Activated naive CD4-positive, alpha-beta T cell treated with anti-CD3 and anti-CD28 coated beads, Interleukin-2, amount 50 U/mL, for 24 hours (primary cell): ENCODE measurements at regions not wholly inside any gene's neighbourhood (a gene's known extent, or its start where the extent isn't known, plus 50 kb on each side); places are given as distances from the start of the nearest gene placed in this dataset.
"Not testable (repeated sequence)": the region's sequence is repeated elsewhere in the genome, so short reads cannot be mapped to it uniquely, and the experiment has no call there.

Experiments used
- H3K27ac Mint-ChIP-seq: one replicate; pipeline ENCODE4 v1.8.0; 2021; ENCODE audit warnings: mild to moderate bottlenecking, mixed read lengths
- H3K27me3 Mint-ChIP-seq: one replicate; pipeline ENCODE4 v1.8.0; 2021; ENCODE audit warnings: mixed read lengths
- H3K36me3 Mint-ChIP-seq: one replicate; pipeline ENCODE4 v1.8.0; 2021; ENCODE audit warnings: mixed read lengths
- H3K4me1 Mint-ChIP-seq: one replicate; pipeline ENCODE4 v1.8.0; 2021; ENCODE audit warnings: mixed read lengths
- H3K4me3 Mint-ChIP-seq: one replicate; pipeline ENCODE4 v1.8.0; 2021; ENCODE audit warnings: mild to moderate bottlenecking, mixed read lengths
- H3K9me3 Mint-ChIP-seq: one replicate; pipeline ENCODE4 v1.8.0; 2021; ENCODE audit warnings: mixed read lengths

DNA sequence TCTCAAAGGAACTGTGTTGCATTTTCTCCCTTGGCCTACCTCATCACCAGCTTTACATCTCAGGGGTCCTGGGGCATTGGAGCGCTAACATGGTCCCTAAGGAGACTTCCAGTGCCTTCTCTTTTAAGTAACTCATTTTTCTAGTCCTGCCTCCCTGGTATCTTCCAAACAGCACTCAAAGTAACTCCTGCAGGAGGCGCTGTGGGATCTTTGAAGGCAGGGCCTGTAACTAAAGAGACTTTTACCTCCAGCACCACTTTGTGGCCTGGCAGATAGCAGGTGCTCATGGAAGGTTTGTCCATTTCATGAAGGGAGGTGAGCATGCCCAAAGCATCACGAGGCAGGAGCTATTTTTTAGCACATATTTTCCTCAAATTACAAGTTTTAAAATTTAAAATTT is 411.0 kb upstream of the GYPC start:
- Mint-ChIP-seq H3K4me3 (no peak overlapping the region), H3K4me1 (no peaks in the 10 kb centered on the region), H3K9me3 (no peaks in the 10 kb centered on the region), H3K27ac (no peak overlapping the region), H3K36me3 (no peaks in the 10 kb centered on the region), H3K27me3 (no peaks in the 10 kb centered on the region)

DNA sequence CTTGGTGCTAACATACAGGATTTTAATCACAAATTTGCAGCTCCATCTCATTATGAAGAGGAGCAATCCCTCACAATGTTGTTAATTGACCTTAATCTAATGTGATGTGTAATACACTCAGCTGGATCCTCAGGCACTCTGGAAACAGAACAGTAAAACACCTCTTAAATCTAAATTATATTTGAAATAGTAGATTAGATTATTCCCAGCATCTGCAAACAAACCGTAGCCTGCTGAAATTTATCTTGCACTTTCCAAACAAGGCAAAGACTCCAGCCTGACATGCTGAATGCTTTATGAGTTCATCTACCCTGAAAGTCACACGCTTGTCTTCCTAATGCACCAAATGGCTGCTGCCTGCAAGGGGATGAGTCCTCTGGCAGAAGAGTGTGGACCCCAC is 402.3 kb upstream of the GYPC start:
- Mint-ChIP-seq H3K4me3 (no peak overlapping the region), H3K27me3 (peaks cover 2% of the 10 kb centered on the region), H3K4me1 (no peaks in the 10 kb centered on the region), H3K36me3 (no peaks in the 10 kb centered on the region), H3K27ac (no peak overlapping the region), H3K9me3 (no peaks in the 10 kb centered on the region)

DNA sequence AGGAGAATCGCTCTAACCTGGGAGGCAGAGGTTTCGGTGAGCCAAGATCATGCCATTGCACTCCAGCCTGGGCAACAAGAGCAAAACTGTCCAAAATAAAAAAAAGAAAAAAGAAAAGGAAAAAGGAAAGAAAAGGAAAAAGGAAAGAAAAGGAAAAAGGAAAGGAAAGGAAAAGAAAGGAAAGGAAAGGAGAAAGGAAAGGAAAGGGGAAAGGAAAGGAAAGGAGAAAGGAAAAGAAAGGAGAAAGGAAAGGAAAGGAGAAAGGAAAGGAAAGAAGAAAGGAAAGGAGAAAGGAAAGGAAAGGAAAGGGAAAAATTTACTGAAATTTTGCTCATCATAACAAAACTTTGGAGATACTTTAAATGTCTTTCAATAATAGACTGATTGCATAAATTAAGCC is 391.3 kb upstream of the GYPC start:
- Mint-ChIP-seq H3K4me1 (no peaks in the 10 kb centered on the region), H3K9me3 (no peaks in the 10 kb centered on the region), H3K27me3 (peaks cover 13% of the 10 kb centered on the region), H3K27ac (no peak overlapping the region), H3K36me3 (no peaks in the 10 kb centered on the region), H3K4me3 (no peak overlapping the region)

DNA sequence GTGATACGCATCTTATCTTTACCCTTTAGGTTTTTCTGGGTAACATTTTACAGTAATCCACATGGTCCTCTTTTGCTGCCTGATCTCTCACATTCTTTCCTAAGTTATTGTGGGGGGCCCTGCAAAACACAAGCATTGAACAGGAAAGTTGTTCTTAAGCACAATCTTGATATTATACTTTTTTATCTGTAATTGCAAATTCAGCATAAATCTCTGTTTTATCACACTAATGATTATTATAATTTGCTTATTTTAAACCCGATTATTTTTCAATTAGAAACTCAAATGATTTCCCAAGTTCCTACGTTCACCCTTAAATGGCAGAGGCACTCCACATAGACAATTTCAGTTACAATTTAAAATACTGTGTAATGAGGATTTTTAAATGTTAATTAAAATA is 386.0 kb upstream of the GYPC start:
- Mint-ChIP-seq H3K27ac (no peak overlapping the region), H3K36me3 (no peaks in the 10 kb centered on the region), H3K9me3 (no peaks in the 10 kb centered on the region), H3K27me3 (peaks cover 2% of the 10 kb centered on the region), H3K4me3 (no peak overlapping the region), H3K4me1 (no peaks in the 10 kb centered on the region)

DNA sequence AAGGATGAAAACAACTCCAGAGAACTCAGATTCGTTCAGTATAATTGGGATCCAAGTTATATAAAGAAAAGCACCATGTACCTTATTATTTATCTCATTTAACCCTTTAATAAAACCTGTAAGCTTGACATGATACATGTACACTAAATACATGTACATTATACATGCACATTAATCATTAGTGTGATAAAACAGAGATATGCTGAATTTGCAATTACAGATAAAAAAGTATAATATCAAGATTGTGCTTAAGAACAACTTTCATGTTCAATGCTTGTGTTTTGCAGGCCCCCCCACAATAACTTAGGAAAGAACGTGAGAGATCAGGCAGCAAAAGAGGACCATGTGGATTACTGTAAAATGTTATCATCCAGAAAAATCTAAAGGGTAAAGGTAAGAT is 385.4 kb upstream of the GYPC start:
- Mint-ChIP-seq H3K4me1 (no peaks in the 10 kb centered on the region), H3K4me3 (no peak overlapping the region), H3K27ac (no peak overlapping the region), H3K9me3 (no peaks in the 10 kb centered on the region), H3K27me3 (peaks cover 2% of the 10 kb centered on the region), H3K36me3 (no peaks in the 10 kb centered on the region)

DNA sequence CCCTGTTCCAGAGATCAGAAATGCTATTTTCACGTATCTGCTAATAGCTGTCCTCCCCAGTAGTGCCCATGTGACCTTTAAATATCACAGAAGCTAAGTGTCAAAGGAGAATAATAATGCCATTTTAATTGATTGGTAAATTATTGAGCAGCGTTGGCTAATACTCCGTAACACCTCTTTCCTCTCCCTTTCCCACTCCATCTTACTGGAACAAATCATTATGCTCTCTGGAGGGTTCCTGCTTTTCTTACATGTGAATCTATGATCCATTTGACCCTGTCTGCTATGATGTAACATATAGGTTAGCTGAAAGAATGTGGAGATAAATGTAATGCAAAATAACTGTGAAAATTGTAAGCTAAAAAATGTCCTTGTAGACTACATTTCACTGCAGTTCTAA is 383.6 kb upstream of the GYPC start:
- Mint-ChIP-seq H3K9me3 (no peaks in the 10 kb centered on the region), H3K4me3 (no peak overlapping the region), H3K27ac (no peak overlapping the region)

DNA sequence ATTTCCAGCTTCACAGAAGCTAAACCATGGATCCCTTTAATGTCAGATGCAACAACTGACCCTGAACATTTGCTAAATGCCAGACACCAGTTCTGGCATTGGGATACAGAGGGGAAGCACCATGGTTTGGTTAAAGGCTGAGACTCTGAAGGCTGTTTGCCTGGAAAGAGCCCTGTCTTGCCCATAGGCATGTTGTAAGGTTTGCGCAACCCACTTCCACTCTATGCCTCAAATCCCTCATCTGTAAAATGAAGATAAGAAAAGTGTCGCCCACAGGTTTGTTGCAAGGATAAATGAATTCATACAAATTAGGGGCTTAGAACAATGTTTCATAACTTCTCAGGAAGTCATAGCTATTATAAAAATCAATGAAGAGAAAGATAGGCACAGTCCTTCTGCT is 380.9 kb upstream of the GYPC start:
- Mint-ChIP-seq H3K27me3 (no peaks in the 10 kb centered on the region), H3K27ac (no peak overlapping the region), H3K36me3 (no peaks in the 10 kb centered on the region), H3K4me1 (no peaks in the 10 kb centered on the region), H3K9me3 (no peaks in the 10 kb centered on the region), H3K4me3 (no peak overlapping the region)

More for the DNA sequence above, 383.6 kb upstream of the GYPC start:
- no peaks in the 10 kb centered on the region for H3K4me1 Mint-ChIP-seq
- H3K36me3 Mint-ChIP-seq = no peaks in the 10 kb centered on the region
- H3K27me3 Mint-ChIP-seq = peaks cover 2% of the 10 kb centered on the region

DNA sequence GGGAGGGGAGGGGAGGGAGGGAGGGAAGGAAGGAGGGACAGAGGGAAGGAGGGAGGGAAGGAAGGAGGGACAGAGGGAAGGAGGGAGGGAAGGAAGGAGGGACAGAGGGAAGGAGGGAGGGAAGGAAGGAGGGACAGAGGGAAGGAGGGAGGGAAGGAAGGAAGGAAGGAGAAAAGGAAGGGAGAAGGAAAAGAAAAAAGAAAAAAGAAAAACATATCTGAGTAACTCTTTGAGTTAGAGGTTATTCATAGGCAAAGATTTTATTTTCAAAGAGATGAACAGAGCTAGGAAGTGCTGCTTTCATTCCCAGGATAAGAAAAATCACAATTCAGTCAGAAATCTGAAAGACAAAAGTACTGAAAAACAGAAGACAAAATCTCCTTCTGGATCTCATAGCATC is 379.7 kb upstream of the GYPC start:
- H3K27ac Mint-ChIP-seq, H3K9me3 Mint-ChIP-seq, H3K4me3 Mint-ChIP-seq, H3K4me1 Mint-ChIP-seq, H3K27me3 Mint-ChIP-seq, H3K36me3 Mint-ChIP-seq: not testable (repeated sequence)

DNA sequence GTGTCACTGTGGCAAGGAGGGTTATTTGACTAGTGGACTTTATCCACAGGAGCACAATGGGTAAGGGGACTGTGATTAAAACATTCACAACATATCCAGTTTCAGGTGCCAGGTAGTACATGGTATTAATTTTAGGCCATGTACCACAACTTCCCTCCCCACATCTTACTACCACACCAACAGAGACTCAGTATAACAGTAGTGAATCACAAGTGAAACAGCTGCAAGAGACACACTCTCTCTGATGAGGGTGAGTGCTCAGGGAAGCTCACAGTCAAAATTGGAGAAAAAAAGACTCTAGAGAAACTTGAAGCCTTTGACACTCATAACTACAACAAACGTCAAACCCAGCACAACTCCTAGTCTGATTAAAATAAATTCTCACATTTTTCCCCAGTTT is 367.6 kb upstream of the GYPC start:
- no peaks in the 10 kb centered on the region for H3K4me1 Mint-ChIP-seq
- H3K9me3 Mint-ChIP-seq = no peaks in the 10 kb centered on the region
- peaks cover 14% of the 10 kb centered on the region for H3K27me3 Mint-ChIP-seq
- H3K4me3 Mint-ChIP-seq = no peak overlapping the region
- H3K27ac Mint-ChIP-seq = no peak overlapping the region
- H3K36me3 Mint-ChIP-seq = no peaks in the 10 kb centered on the region

DNA sequence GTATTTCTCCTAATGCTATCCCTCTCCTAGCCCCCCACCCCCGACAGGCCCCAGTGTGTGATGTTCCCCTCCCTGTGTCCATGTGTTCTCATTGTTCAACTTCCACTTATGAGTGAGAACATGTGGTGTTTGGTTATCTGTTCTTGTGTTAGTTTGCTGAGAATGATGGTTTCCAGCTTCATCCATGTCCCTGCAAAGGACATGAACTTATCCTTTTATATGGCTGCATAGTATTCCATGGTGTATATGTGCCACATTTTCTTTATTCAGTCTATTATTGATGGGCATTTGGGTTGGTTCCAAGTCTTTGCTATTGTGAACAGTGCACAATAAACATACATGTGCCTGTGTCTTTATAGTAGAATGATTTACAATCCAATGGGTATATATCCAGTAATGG is 362.0 kb upstream of the GYPC start:
- not testable (repeated sequence) for H3K27ac Mint-ChIP-seq, H3K4me3 Mint-ChIP-seq, H3K9me3 Mint-ChIP-seq, H3K4me1 Mint-ChIP-seq, H3K27me3 Mint-ChIP-seq, H3K36me3 Mint-ChIP-seq

DNA sequence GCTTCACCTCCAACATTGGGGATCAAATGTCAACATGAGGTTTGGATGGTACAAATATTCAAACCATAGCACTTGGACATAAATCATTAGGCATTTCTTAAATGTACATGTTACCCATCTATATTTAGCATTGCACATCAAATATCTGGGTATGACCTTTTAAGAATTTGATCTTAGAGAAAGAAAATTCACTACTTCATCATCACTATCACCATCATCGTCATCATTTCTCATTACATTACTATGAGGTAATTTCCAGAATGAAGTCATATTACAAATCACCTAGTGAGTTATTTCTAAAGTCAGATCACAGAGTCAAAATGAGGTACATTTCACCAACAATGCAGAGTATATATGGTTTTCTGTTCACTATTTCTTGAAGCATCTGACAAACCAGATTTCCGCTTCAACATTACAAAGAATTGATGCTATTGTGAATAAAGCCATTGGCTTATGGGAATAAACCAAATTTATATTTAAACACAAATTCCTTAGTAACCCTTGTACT is 356.4 kb upstream of the GYPC start:
- Mint-ChIP-seq H3K4me3 (no peak overlapping the region), H3K9me3 (no peaks in the 10 kb centered on the region)

DNA sequence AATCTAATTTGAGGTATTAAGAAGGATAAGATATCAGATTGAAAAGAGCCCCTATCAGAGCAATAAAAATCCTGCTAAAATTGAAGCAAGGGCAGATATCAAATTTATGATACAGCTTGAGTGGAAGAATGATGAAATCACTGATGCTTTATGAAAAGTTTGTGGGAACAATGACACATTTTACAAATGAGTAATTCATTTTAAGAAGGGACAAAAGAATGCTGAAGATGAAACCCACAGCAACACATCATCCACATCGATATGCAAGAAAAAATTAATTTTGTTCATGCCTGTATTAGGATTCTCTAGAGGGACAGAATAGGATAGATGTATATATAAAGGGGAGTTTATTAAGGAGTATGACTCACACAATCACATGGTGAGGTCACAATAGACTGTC is 355.6 kb upstream of the GYPC start:
- peaks cover 1% of the 10 kb centered on the region for H3K27me3 Mint-ChIP-seq
- no peaks in the 10 kb centered on the region for H3K4me1 Mint-ChIP-seq
- H3K27ac Mint-ChIP-seq = no peak overlapping the region
- no peaks in the 10 kb centered on the region for H3K9me3 Mint-ChIP-seq
- no peaks in the 10 kb centered on the region for H3K36me3 Mint-ChIP-seq
- no peak overlapping the region for H3K4me3 Mint-ChIP-seq

More for the DNA sequence above, 356.4 kb upstream of the GYPC start:
- H3K4me1 Mint-ChIP-seq = no peaks in the 10 kb centered on the region
- H3K27me3 Mint-ChIP-seq = peaks cover 4% of the 10 kb centered on the region
- H3K36me3 Mint-ChIP-seq = no peaks in the 10 kb centered on the region
- H3K27ac Mint-ChIP-seq = no peak overlapping the region

DNA sequence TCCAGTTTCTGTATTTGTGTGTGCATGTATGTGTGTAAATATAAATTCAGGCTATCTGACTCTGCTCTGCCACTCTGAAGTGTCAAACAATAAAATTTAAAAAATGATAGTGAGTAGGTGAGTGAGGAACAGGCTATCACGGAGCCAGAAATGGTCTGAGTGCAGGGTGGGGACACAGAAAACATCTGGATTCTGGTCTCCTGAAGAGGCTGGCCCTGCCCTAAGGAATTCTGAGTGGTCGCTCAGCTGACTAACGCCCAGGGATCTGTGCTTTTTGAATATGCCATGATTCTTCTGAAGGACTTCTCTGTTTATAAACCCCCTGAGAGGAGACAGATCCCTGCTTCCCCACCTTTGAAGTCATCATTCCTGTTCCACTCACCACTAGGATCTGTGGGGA is 353.9 kb upstream of the GYPC start:
- no peaks in the 10 kb centered on the region for H3K4me1 Mint-ChIP-seq
- H3K36me3 Mint-ChIP-seq = no peaks in the 10 kb centered on the region
- H3K9me3 Mint-ChIP-seq = no peaks in the 10 kb centered on the region
- no peak overlapping the region for H3K27ac Mint-ChIP-seq
- no peak overlapping the region for H3K4me3 Mint-ChIP-seq
- peaks cover 1% of the 10 kb centered on the region for H3K27me3 Mint-ChIP-seq

DNA sequence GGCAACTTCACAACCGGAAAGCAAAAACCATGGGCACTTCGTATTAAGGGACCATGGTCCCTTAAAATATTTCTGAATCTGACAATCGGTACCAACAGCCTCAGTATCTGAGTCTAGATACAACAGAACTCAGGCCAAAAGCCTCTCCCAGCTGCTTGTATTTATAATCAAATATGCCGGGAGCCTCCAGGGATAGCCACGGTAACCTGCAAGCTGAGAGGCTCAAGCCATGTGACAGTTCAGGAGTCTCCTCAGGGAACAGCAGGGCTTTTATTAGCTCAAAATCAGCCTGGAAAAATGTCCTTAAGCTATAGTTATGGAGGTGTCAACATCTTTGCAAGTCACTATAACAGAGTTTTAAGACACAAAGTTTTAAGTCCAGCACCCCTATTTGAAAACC is 352.8 kb upstream of the GYPC start:
- H3K27ac Mint-ChIP-seq = no peak overlapping the region
- no peaks in the 10 kb centered on the region for H3K36me3 Mint-ChIP-seq
- H3K27me3 Mint-ChIP-seq = peaks cover 1% of the 10 kb centered on the region
- H3K4me1 Mint-ChIP-seq = no peaks in the 10 kb centered on the region
- no peak overlapping the region for H3K4me3 Mint-ChIP-seq
- no peaks in the 10 kb centered on the region for H3K9me3 Mint-ChIP-seq

DNA sequence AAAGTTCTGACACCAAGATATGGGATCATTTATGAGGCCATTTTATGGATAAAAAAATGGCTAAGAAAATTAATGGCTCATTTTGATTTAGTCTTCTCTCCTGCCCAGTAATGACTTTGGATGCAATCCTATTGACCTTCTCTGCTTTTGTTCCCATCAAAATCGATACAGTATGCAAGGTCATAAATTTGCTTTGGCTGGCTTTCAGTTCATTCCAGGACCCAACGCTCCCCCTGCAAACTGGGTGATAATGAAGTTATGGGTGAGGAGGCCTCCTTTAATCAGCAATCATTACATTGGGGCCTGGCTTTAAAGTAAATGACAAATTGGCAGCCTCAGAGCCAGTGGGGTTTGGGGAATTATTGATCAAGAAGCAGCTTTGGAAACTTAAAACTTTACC is 351.8 kb upstream of the GYPC start:
- no peaks in the 10 kb centered on the region for H3K4me1 Mint-ChIP-seq
- H3K27ac Mint-ChIP-seq = no peak overlapping the region
- H3K9me3 Mint-ChIP-seq = no peaks in the 10 kb centered on the region
- H3K27me3 Mint-ChIP-seq = peaks cover 1% of the 10 kb centered on the region
- no peak overlapping the region for H3K4me3 Mint-ChIP-seq
- H3K36me3 Mint-ChIP-seq = no peaks in the 10 kb centered on the region

DNA sequence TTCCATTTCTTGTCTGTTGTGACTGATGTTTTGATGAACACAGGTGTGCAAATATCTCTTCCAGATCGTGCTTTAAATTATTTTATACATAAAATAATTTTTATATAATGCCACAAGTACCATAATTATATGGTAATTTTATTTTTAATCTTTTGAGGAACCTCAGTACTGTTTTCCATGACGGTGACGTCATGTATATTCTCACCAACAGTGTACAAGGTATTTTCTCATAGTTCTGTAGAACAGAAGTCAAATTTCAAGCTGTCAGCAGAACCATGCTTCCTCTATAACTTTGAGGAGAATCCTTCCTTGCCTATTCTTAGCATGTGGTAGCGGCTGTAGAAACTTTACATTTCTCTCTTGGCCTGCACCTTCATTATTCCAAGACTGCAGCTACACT is 349.4 kb upstream of the GYPC start:
- Mint-ChIP-seq H3K27me3 (peaks cover 3% of the 10 kb centered on the region), H3K36me3 (no peaks in the 10 kb centered on the region), H3K27ac (no peak overlapping the region), H3K9me3 (no peaks in the 10 kb centered on the region), H3K4me3 (no peak overlapping the region), H3K4me1 (no peaks in the 10 kb centered on the region)

DNA sequence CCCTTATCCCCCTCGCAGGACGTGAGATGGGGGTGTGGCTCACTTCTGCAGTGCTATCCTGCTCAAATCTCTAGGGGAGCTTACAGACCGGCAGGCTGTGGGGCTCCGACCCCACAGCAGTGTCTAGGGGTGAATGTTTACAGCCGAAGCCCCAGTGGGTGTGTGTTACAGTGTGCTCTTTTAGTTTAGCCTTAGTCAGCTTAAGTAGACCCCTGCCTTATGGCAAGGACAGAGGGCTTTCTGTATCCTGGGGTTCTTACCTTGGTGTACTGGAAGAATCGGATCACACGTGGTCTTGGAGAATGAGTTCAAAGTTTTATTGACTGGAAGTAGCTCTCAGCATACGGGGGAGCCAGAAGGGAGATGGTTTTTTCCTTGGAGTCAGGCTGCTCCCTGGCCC is 348.2 kb upstream of the GYPC start:
- no peak overlapping the region for H3K4me3 Mint-ChIP-seq
- no peaks in the 10 kb centered on the region for H3K36me3 Mint-ChIP-seq
- H3K9me3 Mint-ChIP-seq = no peaks in the 10 kb centered on the region
- no peaks in the 10 kb centered on the region for H3K4me1 Mint-ChIP-seq
- H3K27me3 Mint-ChIP-seq = peaks cover 2% of the 10 kb centered on the region
- peak overlapping the region; percentile 17 for H3K27ac Mint-ChIP-seq
